GM21515 (cell line): ENCODE measurements at regions not wholly inside any gene's neighbourhood (a gene's known extent, or its start where the extent isn't known, plus 50 kb on each side); places are given as distances from the start of the nearest gene placed in this dataset.

Source experiments
- ATAC-seq: cut with Tn5 transposase; IDR thresholded peaks from one replicate; pipeline ENCODE4 v1.9.1; 2021; ENCODE audit not compliant: unreplicated experiment

DNA sequence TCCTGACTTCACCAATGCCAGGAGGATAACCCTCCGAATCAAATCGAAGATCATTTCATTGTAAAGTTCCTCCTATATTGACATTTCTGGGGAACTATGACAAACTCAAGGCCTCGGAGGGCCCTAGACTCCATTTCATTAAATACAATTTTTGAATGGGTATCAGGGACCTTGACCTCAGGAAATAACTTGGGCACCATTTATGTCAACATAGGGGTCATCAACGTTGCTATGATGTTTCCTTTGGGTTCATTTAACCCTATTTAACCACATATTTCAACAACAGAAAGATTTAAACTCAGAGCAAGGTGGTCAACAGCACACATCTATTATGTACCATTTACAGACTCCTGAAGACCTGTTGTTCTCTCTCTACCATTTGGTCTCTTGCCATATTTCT is 395.1 kb downstream of the TRIML1 start:
- ATAC-seq, result no peak

DNA sequence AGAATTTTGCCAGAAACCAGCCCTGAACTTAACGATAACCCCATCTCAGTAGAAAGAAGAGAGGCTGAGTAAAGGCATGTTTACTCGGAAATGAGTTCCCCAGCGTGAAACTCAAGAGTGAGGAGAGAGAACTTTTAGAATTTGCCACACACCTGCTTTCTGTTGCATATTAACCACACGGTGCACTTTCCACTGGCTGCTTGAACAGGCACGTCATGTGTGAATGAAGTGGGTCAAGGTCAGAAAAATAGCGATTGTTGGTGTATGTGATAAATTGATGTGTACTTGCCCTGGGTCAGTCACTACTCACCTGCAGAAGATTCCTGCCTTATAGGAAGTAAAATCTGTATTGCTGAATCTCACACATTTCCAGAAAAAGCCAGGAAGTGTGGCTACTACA is 395.7 kb downstream of the TRIML1 start:
- no peak for ATAC-seq

DNA sequence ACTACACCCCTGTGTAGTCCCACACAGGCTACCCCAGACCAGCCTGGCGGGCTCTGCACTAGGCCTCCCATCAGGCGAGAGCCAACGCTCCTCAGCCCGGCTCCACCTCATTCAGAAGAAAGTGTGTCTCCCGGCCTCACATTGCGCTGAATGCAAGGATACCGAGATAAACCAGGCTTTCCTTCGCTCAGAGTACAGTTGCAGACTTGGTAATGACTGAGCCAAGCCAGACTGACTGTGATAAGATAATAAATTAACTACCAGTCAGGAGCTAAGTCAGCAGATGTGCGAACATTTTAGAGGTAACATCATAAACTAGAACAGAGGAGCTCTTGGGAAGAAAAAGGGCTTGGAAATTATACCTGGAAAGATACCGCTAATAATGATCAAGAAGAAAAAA is 397.6 kb downstream of the TRIML1 start:
- ATAC-seq, result no peak

DNA sequence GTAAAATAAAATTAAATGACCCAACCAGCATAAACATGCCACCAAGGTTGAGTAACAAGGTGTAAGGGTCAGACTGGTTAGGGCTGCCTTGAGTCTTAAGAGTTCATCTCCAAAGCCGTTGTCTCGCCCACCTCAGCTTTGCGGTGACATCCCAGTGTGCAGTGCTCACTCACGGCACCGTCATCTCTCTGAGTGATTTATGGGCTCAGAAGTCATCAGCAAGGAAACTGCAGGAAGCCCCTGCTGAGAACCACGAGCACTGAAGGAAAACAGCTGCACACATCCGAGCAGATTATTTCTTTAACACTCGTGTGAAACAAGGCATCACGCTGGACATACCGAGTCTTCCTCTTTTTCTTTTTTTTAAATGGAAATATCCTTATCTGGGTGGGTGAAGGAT is 411.1 kb downstream of the TRIML1 start:
- no peak for ATAC-seq

DNA sequence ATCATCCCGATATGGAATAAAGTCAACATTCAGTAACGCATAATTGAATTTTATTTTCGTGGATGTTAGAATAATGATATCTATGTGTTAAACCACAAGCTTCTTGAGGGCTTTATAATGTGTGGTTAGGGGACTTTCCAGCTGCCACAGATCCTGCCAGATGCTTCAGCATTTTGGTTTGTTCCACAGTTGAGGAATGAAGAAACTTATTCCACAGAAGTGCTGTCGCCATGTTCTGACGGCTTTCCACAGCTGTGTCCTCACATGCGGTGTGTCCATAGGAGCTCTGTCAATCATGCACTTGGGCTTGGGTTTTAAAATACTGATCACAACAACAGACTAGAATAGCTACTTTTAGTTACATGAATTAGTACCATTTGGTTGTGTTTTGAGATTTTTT is 411.9 kb downstream of the TRIML1 start:
- no peak for ATAC-seq

DNA sequence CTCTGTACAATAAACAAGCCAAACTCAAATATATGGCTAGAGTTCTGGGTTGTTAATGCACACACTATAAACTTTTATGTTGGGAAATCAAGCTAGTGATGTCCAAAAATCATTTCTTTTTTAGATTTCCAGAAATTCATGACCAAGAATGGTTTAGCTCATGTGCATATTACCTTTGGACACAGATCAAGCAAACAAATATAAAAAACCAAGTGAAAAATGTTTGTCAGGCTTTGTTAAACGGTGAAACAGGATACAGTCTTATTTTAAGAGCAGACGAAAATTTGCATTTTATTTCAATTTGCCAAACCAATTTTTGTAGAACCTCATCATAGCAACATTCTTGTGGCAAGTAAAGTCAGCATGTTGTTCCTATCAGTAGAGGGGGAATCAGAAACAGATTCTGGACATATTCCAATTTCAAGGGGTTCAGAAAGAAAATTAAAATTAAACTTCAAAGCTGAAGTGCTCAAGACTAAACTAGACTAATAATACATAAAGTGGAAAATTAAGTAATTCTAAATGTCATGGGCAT is 413.6 kb downstream of the TRIML1 start:
- ATAC-seq, result no peak

DNA sequence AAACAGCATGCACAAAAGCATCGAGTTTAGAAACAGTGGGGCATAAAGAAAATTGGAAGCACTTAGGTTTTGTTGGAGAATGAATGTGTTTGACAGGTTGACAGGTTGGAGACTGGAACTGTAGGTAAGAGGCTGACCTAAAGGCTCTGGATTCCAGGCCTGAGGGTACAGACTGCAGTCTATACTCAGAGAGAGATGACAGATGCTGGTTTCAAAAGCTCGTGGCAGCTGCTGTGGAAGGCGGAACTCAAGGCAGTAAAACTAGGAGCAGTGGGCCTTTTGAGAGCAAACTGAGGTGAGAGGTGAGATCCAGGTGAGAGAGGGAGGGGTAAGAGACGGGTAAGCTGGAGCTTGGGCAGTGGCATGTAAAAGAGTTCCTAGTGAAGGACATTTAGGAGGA is 415.2 kb downstream of the TRIML1 start:
- no peak for ATAC-seq

DNA sequence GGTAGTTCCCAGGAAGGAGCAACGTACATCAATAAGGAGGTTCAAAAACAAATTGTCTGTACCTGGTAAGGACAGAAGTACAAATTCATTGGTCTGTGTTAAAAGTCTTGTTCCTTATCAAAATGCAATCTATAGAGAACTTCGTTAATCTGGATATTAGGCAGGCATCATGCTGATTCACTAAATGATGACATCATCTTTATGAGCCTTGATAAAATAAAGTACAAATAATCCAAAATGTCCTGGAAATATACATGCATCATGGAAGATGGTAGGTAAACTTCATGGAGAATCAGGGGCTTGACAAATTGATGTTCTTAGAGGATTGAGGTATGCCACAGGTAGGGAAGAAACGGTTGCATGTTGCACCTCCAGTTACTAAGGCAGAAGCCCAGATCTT is 433.9 kb downstream of the TRIML1 start:
- ATAC-seq, result no peak

DNA sequence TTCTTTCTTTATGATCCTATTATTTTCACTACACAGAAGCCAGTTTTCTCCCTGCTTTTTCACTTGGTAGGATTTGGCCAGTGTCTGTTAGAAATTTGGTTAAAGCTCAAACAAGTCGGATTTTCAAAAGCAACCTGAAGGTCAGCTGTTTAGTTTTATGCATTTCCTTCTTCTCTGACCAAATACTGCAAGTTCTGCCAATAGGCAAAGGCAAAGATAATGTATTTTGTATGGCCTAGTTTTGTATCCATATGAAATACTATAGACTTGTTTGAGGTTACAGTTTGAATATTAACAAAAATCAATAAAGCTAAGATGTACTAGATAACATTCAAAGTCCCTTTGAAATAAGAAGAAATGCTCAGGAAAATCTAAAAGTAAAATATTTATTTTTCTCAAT is 439.4 kb downstream of the TRIML1 start:
- ATAC-seq, result no peak

DNA sequence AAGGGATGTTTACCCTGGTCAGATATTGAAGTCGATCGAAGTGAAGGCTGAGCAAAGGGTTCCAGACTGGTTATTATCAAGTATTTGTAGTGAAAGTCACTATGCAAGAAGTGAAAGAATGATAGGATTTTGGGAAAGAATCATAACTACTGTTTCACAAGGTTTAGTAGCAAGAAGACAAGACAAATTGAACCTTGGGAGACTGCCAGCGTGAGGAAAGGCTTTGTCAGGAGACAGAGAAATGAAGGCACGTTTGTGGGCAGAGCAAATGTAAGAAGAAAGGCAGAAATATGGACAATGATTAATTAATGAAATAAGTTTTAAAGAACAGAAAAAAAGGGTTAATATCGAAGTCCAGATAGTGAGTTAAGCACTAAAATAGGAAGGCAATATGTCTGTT is 456.8 kb downstream of the TRIML1 start:
- ATAC-seq, result no peak

DNA sequence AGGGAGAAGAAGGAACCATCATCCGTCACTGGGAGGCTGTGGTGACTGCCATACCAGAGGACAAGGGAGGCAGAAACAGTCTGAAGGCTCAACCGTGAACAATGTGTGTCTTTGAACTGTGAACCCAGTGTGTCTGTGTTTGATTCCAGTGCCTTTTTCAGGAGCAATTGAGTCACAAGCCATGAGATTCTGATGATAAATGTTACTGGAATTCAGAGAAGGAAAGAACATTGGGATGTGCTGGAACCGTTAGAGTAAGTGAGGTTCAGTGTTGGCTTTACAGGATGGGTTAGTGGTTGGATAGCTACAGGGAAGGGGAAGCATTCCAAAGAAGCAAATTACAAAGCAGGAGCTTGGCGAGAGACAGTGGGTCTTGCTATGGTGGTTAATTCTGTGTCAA is 464.4 kb downstream of the TRIML1 start:
- ATAC-seq, result no peak

DNA sequence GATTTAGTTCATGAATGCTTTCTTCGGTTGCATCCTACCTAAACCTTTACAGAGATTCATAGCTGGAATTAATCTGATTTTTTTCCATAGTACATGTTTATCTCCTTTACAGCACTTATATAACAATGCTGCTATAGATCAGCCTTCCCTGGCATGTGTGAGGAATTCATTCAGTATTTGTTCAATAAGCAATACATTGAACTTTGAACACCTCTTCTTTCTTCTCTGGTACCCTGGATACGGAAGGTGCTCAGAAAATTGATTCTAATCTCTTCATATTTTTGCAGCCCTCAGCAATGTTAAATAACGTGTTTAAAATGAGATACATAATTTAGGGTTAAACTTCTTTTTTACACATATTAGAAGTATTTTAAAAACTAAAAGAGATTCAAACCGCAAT is 467.4 kb downstream of the TRIML1 start:
- no peak for ATAC-seq

DNA sequence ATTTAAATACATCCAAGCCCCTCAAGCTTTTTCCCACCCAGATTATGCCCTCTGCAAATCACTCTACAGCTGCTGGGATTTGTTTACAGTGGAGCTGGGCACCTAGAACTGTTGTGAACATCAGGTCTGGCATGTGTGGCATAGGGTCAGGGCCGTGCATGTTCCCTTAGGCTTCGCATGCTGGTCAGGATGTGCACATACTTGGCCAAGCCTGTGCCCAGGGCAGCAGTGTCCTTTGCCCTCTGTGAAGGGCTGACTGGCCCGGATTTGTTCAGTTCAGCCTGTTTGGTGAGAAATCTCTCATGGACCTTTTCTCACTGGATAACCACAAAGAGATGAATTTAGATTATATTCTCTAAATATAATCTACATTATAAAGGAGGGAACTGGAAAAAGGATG is 471.9 kb downstream of the TRIML1 start:
- ATAC-seq, result no peak

DNA sequence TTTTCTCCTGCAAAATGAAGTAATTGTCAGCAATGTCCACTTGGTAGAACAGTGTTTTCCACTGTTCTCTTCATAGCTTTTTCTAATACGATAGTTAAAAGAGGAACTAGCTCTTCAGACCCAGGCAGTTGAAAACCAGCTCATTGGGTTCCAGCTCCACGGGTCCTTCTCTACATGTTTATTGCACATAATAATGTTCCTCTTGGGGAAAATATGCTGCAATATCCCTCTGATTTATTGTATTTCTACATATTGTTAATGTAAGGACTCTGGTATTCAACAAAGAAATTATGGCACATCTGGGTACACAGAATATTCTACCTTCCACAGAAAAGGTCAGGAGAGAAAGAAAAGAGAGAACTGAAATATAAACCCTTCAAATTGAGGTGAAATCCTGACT is 473.4 kb downstream of the TRIML1 start:
- ATAC-seq, result no peak

DNA sequence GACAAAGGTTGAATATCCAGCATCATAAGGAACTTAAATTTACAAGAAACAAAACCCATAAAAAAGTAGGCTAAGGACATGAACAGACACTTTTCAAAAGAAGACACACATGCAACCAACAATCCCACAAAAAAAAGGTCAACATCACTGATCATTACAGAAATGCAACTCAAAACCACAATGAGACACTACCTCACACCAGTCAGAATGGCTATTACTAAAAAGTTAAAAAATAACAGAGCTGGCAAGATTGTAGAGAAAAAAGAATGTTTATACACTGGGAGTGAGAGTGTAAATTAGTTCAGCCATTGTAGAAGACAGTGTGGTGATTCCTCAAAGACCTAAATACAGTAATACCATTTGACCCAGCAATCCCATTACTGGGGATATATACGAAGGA is 474.7 kb downstream of the TRIML1 start:
- no peak for ATAC-seq

DNA sequence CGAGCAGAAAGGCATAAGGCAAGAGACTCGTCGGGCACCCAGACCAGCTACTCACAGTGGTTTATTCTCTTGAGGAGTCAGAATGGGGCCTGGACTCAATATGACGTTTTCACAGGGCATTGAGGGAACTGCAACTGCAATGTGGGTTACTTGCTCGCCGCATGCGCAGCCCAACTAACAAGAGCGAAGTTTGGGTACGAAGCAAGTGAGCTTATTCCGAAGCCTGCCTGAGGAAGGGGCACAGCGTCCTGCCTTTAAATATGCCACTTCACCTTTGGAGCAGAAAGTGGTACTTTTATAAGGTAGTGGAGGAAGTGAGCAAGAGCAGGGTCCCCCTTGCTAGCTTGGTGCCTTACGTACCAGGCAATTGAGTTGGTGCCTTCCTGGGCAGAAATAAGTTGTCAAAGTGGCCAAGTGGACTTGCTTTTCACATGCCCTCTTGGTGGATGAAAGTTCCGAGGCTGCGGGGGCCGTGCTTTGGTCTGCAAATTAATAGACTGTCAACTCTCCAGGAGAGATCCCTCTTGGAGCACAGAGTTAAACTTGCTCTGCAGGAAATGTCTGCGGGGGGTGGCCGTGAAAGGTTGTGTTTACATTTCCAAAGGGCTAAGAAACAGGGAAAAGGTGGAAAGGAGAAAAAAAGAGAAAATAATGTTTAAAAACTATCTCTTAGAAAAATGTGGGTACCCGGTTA is 480.4 kb downstream of the TRIML1 start:
- ATAC-seq, result no peak

DNA sequence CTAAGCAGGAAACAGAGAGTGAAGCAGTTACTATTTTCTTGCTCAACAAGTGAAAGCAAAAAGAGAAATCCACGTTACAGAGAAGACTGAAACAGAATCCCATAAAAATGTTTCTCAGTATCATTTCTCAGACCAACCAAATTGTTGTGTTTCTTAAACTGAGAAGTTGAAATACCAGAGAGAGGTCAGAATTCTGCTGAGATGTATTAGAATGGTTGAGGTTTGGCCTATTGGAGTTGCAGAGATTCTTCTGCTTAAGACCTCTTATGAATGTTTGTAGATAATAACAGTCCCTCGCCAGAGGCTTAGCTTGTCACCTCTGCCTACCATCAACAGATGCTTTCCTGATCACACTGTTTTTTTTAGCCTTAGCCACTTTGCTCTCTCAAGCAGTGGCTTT is 481.4 kb downstream of the TRIML1 start:
- no peak for ATAC-seq

DNA sequence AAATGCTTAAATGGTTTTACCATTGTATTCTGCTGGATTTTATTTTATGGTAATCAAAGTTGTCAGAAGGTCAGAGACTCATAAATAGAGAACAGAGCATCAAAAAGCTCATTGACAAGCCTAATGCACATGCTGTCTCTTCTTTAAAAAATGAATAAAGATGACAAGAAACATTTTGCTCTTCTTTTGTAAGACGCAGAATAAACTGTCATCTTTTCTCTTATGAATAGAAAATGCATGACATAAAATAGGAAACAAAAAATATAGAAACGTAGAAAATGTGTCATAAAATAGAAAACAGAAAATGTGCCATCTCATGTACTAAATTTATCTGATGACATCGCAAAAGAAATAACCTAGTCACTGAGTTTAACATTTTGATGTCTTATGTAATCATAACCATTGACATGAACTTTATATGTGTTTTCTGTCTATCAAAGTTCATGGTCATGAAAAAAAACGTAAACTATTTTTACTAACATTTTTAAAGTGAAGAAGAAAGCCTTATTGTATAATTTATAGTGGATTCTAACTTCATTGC is 484.1 kb downstream of the TRIML1 start:
- no peak for ATAC-seq

DNA sequence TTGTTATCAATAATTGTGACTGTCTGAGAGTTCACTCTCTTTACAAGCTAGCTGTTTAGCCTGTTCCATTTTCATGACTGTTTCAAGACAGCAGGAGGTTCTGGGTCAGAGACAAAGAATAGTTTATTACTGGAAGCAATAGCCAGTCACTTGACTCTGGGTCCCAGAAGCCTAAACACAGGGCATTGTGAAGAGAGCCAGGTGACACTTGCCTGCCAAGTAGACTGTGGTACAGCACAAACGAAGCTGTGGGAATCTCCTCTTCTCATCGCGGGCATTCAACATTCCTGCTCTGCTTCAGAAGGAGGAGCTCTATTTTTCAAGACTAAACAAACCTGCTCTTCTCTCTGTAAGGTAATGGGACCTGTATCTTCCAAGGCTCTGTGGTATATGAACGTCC is 485.1 kb downstream of the TRIML1 start:
- no peak for ATAC-seq

DNA sequence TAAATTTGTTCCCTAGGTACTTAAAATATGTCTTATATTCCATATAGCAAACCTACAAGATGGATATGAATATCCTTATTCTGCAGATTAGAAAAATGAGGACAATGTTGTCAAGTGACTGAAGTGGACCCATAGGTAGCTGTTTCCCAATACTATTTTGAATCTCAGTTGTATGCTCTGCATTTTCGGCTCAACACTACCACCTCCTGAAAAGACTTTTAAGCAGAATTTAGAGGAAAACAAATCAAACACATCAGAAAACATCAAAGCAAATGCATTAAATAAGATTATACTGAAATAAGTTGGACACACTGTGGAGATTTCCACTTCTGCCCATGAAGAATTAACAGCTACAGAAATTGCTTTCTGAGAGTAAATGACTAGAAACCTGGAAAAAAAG is 488.7 kb downstream of the TRIML1 start:
- no peak for ATAC-seq

DNA sequence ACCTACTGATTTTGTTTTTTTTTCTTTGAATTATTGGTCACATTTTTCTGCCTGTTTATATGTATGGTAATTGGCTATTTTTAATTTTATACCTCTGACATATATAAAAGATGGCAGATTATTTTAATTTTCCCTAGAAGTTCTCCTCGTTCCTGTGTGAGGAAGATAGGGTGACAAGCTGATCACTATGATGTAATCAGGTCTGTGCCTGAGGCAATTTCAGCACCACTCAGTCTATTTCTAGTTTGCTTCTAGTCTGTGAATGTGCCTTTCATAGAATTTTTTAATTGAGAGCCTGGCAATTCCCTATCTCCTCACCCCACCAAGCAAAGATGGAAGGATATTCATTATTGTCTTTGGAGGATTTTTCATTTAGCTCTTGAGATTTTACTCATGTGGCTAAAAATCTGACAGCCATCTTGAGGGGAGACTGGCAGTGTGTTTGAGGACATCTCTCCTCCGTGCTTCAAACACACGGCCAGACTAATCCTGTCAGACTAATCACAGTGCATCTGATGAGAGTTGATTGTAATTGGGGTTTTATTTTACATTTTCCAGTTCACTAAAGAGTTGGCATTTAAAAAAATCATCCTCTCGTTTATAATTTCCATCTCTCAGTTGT is 500.3 kb downstream of the TRIML1 start:
- ATAC-seq, result no peak

DNA sequence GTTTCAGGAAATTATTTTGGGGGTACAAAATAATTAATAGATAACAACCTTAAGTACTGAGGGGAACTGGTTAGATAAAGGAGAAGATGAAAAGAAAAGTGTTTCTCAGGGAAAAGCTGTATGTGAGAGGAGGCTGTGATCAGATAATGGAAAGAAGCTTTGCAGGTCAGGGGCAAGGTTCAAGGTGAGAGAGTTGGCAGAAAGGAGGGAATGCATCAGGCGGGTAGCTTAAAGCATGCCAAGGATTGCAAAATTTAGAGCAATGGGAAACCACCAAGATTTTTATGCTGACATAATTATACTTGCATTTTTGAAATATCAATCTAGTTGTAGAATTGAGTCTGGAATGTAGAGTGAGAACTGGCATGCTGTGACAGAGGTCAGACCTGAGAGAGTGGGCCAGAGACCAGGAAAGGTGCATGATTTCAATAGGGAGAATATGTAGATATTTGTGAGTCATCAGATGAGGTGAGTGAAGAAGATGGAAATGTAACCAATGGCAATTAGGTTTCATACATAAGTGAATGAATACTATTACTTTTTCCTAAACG is 508.7 kb downstream of the TRIML1 start:
- ATAC-seq, result no peak
